Mesendoderm (in vitro differentiated cells): ENCODE measurements at regions not wholly inside any gene's neighbourhood (a gene's known extent, or its start where the extent isn't known, plus 50 kb on each side); places are given as distances from the start of the nearest gene placed in this dataset.

Experiments
- DNase-seq: peaks from one replicate; pipeline ENCODE4 v3.0.0; 2013
- H2AK5ac ChIP-seq: 2 replicates; pipeline ENCODE4 v1.6.1; 2013; ENCODE audit warnings: low read length, inconsistent platforms
- H2BK120ac ChIP-seq: 2 replicates; pipeline ENCODE4 v1.6.1; 2013; ENCODE audit warnings: low read depth, mild to moderate bottlenecking, low read length, moderate library complexity, mixed read lengths
- H2BK15ac ChIP-seq: replicated peaks from 2 replicates; pipeline ENCODE4 v1.6.1; 2013; ENCODE audit warnings: low read depth, mild to moderate bottlenecking, moderate library complexity
- H2BK5ac ChIP-seq: 2 replicates; pipeline ENCODE4 v1.6.1; 2013; ENCODE audit warnings: low read length, inconsistent platforms
- H3K18ac ChIP-seq: 2 replicates; pipeline ENCODE4 v1.6.1; 2013; ENCODE audit warnings: mild to moderate bottlenecking, low read length, mixed read lengths
- H3K23ac ChIP-seq: one replicate; pipeline ENCODE4 v1.6.1; 2013; ENCODE audit warnings: low read length
- H3K27ac ChIP-seq: 2 replicates; pipeline ENCODE4 v1.5.1; 2013; ENCODE audit warnings: low read depth, mild to moderate bottlenecking, inconsistent platforms, low read length, moderate library complexity
- H3K27me3 ChIP-seq: 2 replicates; pipeline ENCODE4 v1.6.1; 2013; ENCODE audit warnings: low read length, control low read depth, mild to moderate bottlenecking, inconsistent platforms; ENCODE audit not compliant: insufficient read depth, poor library complexity
- H3K36me3 ChIP-seq: 2 replicates; pipeline ENCODE4 v1.6.1; 2013; ENCODE audit warnings: low read length, inconsistent platforms; ENCODE audit not compliant: control insufficient read depth, insufficient read depth
- H3K4ac ChIP-seq: one replicate; pipeline ENCODE4 v1.6.1; 2013; ENCODE audit warnings: low read depth, mild to moderate bottlenecking, low read length, moderate library complexity
- H3K4me1 ChIP-seq: 2 replicates; pipeline ENCODE4 v1.6.1; 2013; ENCODE audit warnings: low read depth, low read length, inconsistent platforms; ENCODE audit not compliant: control insufficient read depth
- H3K4me2 ChIP-seq: 2 replicates; pipeline ENCODE4 v1.6.1; 2013; ENCODE audit warnings: low read length
- H3K4me3 ChIP-seq: 2 replicates; pipeline ENCODE4 v1.5.1; 2013; ENCODE audit warnings: mild to moderate bottlenecking, low read length
- H3K56ac ChIP-seq: one replicate; pipeline ENCODE4 v1.6.1; 2013; ENCODE audit warnings: low read length
- H3K79me1 ChIP-seq: 2 replicates; pipeline ENCODE4 v1.6.1; 2013; ENCODE audit warnings: low read length, inconsistent platforms
- H3K79me2 ChIP-seq: 2 replicates; pipeline ENCODE4 v1.6.1; 2013; ENCODE audit warnings: mild to moderate bottlenecking, low read length; ENCODE audit not compliant: control insufficient read depth, insufficient read depth
- H3K9ac ChIP-seq: 2 replicates; pipeline ENCODE4 v1.6.1; 2013; ENCODE audit warnings: low read length, inconsistent platforms
- H4K5ac ChIP-seq: one replicate; pipeline ENCODE4 v1.6.1; 2013; ENCODE audit warnings: low read length
- H4K8ac ChIP-seq: one replicate; pipeline ENCODE4 v1.6.1; 2013; ENCODE audit warnings: low read depth, mild to moderate bottlenecking, control low read depth, low read length, moderate library complexity
- WGBS: extraction: QIAGEN DNeasy Blood & Tissue Kit; methylation state at CpG from one replicate; pipeline ENCODE4 v1.1.7; 2013; ENCODE audit warnings: low lambda C conversion rate, missing lambda C conversion rate; ENCODE audit not compliant: insufficient coverage; ENCODE audit errors: extremely low coverage; 5-methylcytosine and 5-hydroxymethylcytosine counted together

DNA sequence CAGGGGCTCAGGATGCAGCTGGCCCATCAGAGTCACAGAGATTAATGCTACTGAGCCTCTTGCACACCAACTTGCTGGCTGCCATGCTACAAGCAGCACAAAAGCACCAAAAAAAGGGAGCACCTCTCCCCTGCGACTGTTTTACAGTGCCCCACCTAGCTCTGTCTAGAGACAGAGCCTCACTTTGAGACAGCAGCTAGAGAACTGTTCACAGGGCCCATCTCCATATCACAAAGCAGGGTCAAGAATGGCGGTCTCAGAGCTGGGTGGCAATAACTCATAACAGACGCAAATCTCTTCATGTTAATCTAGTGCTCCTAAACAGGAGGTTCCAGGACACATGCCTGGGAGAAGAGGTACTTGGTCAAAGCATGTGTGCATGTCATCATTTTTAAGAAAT is 953.0 kb downstream of the DCDC2C start:
- H3K79me1 ChIP-seq: no peaks in the 10 kb centered on the region
- H3K4me2 ChIP-seq: no peak overlapping the region
- H2BK5ac ChIP-seq: no peak overlapping the region
- H3K36me3 ChIP-seq: no peaks in the 10 kb centered on the region
- DNase-seq: no peak
- no peak overlapping the region for H3K9ac ChIP-seq
- H3K4ac ChIP-seq: no peak overlapping the region
- no peak overlapping the region for H3K27ac ChIP-seq
- no peak overlapping the region for H2AK5ac ChIP-seq
- no peaks in the 10 kb centered on the region for H3K27me3 ChIP-seq
- H4K8ac ChIP-seq: no peak overlapping the region
- no CpG with 5 or more reads among the region's 3 CpGs for WGBS
- H4K5ac ChIP-seq: no peak overlapping the region
- H3K4me1 ChIP-seq: no peaks in the 10 kb centered on the region
- no peak overlapping the region for H3K4me3 ChIP-seq
- H3K56ac ChIP-seq: no peak overlapping the region
- H3K18ac ChIP-seq: no peak overlapping the region
- no peak overlapping the region for H2BK15ac ChIP-seq
- H3K79me2 ChIP-seq: no peaks in the 10 kb centered on the region
- no peak overlapping the region for H3K23ac ChIP-seq
- H2BK120ac ChIP-seq: no peak overlapping the region

DNA sequence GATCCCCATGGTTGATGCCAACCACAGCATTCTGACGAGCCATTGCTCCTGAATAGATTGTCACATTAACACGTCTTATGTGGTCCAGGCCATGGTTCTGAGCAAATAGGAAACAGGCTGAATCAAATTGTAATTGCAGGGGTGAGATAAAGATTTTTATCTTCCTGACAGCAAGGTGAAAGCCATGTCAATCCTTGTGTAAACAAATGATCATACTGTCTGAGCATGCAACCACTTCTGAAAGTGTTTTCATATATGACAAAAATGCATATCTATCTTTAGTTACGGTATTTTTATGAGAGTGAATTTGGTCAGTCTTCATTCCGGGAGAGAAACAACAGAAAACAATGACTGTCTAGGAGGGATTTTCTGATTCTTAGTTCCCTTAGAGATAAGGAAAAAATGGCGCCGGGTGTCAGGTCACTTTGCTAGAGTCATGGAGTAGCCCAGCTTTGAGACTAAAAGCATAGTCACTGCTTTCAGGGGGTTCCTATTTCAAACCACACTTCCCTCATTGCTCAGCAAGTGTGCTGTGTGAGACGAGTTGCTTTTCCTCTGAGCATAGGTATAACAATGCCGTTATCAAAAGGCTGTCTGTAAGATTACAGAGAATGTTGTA is 958.9 kb downstream of the DCDC2C start:
- Histone ChIP-seq H3K18ac (no peak overlapping the region), H3K9ac (no peak overlapping the region), H3K4me3 (no peak overlapping the region), H3K36me3 (no peaks in the 10 kb centered on the region), H2BK5ac (no peak overlapping the region), H2AK5ac (no peak overlapping the region), H3K4me2 (no peak overlapping the region), H4K8ac (no peak overlapping the region), H3K4me1 (no peaks in the 10 kb centered on the region), H3K27me3 (no peaks in the 10 kb centered on the region), H4K5ac (no peak overlapping the region), H3K79me2 (no peaks in the 10 kb centered on the region), H2BK120ac (no peak overlapping the region), H2BK15ac (no peak overlapping the region), H3K4ac (no peak overlapping the region), H3K56ac (no peak overlapping the region), H3K79me1 (no peaks in the 10 kb centered on the region), H3K23ac (no peak overlapping the region), H3K27ac (no peak overlapping the region)
- no CpG with 5 or more reads among the region's 8 CpGs for WGBS
- DNase-seq: peak; percentile 45

DNA sequence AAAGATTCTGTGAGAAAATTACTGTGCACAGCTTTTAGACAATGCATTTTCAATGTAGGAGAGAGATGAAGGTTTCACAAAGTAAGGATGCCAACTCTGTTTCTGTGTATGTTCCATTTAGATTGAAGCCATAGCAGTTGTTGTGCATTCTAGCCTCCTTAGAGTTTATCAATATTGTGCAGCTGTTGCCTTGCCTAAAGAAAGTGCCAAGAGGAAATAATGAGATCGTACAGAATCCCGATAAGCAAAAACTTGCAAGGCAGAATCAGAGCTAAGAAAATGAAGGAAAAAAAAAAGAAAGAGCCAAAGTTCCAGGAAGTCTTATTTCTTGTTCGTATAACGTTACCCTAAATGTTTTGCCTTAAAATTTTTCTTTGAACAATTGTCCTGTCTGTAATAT is 965.0 kb downstream of the DCDC2C start:
- H2BK15ac ChIP-seq: no peak overlapping the region
- H3K23ac ChIP-seq: no peak overlapping the region
- no peak overlapping the region for H2BK5ac ChIP-seq
- no peak overlapping the region for H3K4me2 ChIP-seq
- H3K56ac ChIP-seq: no peak overlapping the region
- H3K4ac ChIP-seq: no peak overlapping the region
- H3K79me2 ChIP-seq: no peaks in the 10 kb centered on the region
- no peaks in the 10 kb centered on the region for H3K79me1 ChIP-seq
- H3K27ac ChIP-seq: no peak overlapping the region
- H2AK5ac ChIP-seq: no peak overlapping the region
- H3K4me3 ChIP-seq: no peak overlapping the region
- no peak overlapping the region for H4K8ac ChIP-seq
- H4K5ac ChIP-seq: no peak overlapping the region
- no CpG with 5 or more reads among the region's 4 CpGs for WGBS
- no peak overlapping the region for H3K9ac ChIP-seq
- no peaks in the 10 kb centered on the region for H3K36me3 ChIP-seq
- H3K18ac ChIP-seq: no peak overlapping the region
- no peak for DNase-seq
- H3K4me1 ChIP-seq: no peaks in the 10 kb centered on the region
- H3K27me3 ChIP-seq: no peaks in the 10 kb centered on the region
- H2BK120ac ChIP-seq: no peak overlapping the region

- no peak overlapping the region for H2BK120ac ChIP-seq
- no peaks in the 10 kb centered on the region for H3K36me3 ChIP-seq
- no CpG with 5 or more reads among the region's 2 CpGs for WGBS
- H3K27ac ChIP-seq: no peak overlapping the region
- no peaks in the 10 kb centered on the region for H3K79me1 ChIP-seq
- H3K4me2 ChIP-seq: no peak overlapping the region
- H3K4ac ChIP-seq: no peak overlapping the region
- H3K23ac ChIP-seq: no peak overlapping the region
- no peak overlapping the region for H2BK5ac ChIP-seq
- no peak overlapping the region for H2AK5ac ChIP-seq
- H3K56ac ChIP-seq: no peak overlapping the region
- H3K18ac ChIP-seq: no peak overlapping the region
- no peak overlapping the region for H3K4me3 ChIP-seq
- no peaks in the 10 kb centered on the region for H3K27me3 ChIP-seq
- H3K9ac ChIP-seq: no peak overlapping the region
- no peak overlapping the region for H4K8ac ChIP-seq
- no peaks in the 10 kb centered on the region for H3K79me2 ChIP-seq
- H3K4me1 ChIP-seq: no peaks in the 10 kb centered on the region
- no peak overlapping the region for H4K5ac ChIP-seq
- H2BK15ac ChIP-seq: no peak overlapping the region
- DNase-seq: no peak
These were observed 967.0 kb downstream of the DCDC2C start for GRCh38 chr2:4670331-4670730.

DNA sequence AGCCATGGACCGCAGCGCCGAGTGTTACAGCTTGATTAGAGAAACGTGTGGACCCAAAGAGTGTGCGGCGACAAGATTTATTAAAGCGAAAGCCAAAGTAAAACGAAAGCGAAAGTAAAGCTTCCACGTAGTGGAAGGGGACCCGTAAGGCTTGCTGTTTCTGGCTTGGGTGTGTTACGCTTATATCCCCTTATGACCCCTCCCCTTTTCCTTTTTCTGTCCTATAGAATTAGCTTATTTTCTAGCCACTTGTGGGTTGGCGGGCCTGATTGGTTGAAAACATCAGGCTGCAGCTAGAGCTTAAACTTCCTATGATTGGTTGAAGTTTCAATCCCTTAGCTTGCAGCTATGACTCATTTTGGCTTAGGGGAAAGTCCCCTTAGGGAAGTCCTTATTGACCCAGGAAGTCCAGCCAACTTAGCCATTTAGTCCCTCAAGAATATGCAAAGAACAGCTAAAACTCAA is 969.7 kb downstream of the DCDC2C start:
- no peak overlapping the region for H3K18ac ChIP-seq
- H3K9ac ChIP-seq: no peak overlapping the region
- no peaks in the 10 kb centered on the region for H3K4me1 ChIP-seq
- no peak for DNase-seq
- no peak overlapping the region for H2BK120ac ChIP-seq
- no peak overlapping the region for H4K5ac ChIP-seq
- no peak overlapping the region for H3K4ac ChIP-seq
- no peak overlapping the region for H4K8ac ChIP-seq
- WGBS: no CpG with 5 or more reads among the region's 13 CpGs
- H3K23ac ChIP-seq: no peak overlapping the region
- H2BK5ac ChIP-seq: no peak overlapping the region
- H3K79me1 ChIP-seq: no peaks in the 10 kb centered on the region
- no peaks in the 10 kb centered on the region for H3K27me3 ChIP-seq
- H3K4me3 ChIP-seq: no peak overlapping the region
- H3K4me2 ChIP-seq: no peak overlapping the region
- H3K56ac ChIP-seq: no peak overlapping the region
- no peaks in the 10 kb centered on the region for H3K36me3 ChIP-seq
- no peak overlapping the region for H3K27ac ChIP-seq
- H2BK15ac ChIP-seq: no peak overlapping the region
- H3K79me2 ChIP-seq: no peaks in the 10 kb centered on the region
- H2AK5ac ChIP-seq: no peak overlapping the region

DNA sequence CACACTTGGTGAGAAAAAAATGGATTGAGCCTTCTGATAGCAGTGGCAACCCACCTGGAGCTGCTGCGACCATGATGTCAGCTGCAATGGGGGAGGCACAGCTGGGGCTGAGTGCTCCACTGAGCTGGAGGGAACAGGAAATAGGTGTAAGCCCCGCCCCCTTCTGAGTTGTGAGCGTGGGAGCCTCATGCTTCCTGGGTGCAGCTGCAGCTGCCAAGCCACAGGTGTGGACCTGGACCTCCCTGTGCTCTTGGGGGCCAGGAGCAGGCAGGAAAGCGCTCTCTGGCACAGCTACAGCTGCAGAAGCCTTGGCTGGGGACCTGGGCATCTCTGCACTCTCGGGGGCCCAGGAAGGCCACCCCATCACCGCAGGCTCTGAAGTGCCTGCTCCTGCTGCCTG is 970.6 kb downstream of the DCDC2C start:
- H3K9ac ChIP-seq: no peak overlapping the region
- no peak overlapping the region for H3K4me3 ChIP-seq
- no CpG with 5 or more reads among the region's 6 CpGs for WGBS
- no peaks in the 10 kb centered on the region for H3K27me3 ChIP-seq
- H3K4me1 ChIP-seq: no peaks in the 10 kb centered on the region
- no peak overlapping the region for H3K4me2 ChIP-seq
- no peak overlapping the region for H2BK15ac ChIP-seq
- H4K5ac ChIP-seq: no peak overlapping the region
- no peak overlapping the region for H3K4ac ChIP-seq
- no peaks in the 10 kb centered on the region for H3K79me2 ChIP-seq
- DNase-seq: no peak
- no peak overlapping the region for H3K18ac ChIP-seq
- no peak overlapping the region for H2BK120ac ChIP-seq
- H3K23ac ChIP-seq: no peak overlapping the region
- no peak overlapping the region for H3K56ac ChIP-seq
- H2BK5ac ChIP-seq: no peak overlapping the region
- no peak overlapping the region for H2AK5ac ChIP-seq
- no peaks in the 10 kb centered on the region for H3K79me1 ChIP-seq
- no peak overlapping the region for H4K8ac ChIP-seq
- H3K27ac ChIP-seq: no peak overlapping the region
- no peaks in the 10 kb centered on the region for H3K36me3 ChIP-seq
